DND-41 (cell line): ENCODE measurements at regions not wholly inside any gene's neighbourhood (a gene's known extent, or its start where the extent isn't known, plus 50 kb on each side); places are given as distances from the start of the nearest gene placed in this dataset.

Experiments used
- CTCF ChIP-seq: IDR thresholded peaks from 2 replicates; pipeline ENCODE4 v1.5.1; 2012; ENCODE audit warnings: borderline replicate concordance, low read length, moderate library complexity, mild to moderate bottlenecking; ENCODE audit not compliant: poor library complexity, severe bottlenecking; ENCODE audit errors: extremely low read depth
- EZH2 ChIP-seq: IDR thresholded peaks from 3 replicates; pipeline ENCODE4 v1.6.1; 2012; ENCODE audit warnings: borderline replicate concordance, low read depth, mild to moderate bottlenecking, moderate library complexity, low read length, inconsistent platforms; ENCODE audit not compliant: severe bottlenecking

GRCh38 chr1:81308191-81308590 lies 492.5 kb upstream of the ADGRL2 start:
- TF ChIP-seq CTCF: no peak
- no peak for TF ChIP-seq EZH2
